ENCODE measurements at regions not wholly inside any gene's neighbourhood (a gene's known extent, or its start where the extent isn't known, plus 50 kb on each side); places are given as distances from the start of the nearest gene placed in this dataset.
"Not testable (repeated sequence)": the region's sequence is repeated elsewhere in the genome, so short reads cannot be mapped to it uniquely, and the experiment has no call there.

DNA sequence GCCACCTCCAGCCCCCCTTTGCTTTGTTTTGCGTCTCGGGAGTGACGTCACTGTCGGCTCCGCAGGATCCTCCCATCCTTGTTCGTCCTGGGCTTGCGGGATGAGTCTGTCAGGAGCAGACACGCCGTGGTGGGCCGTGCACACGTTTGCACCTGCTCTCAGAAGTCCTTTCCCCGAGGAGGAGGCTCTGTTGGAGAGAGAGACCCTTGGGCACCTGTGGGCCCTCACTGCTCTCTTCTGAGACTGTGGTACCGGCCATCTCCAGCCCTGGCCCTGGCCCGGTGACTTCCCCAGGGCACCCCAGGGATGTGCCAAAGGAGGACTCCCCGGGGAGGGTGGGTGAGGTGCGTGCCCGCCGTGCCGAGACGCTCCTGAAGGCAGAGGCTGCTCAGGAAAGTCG lies 76.1 kb upstream of the PPP2R3B start:
- intact Hi-C loops (cut with micrococcal nuclease) = no loop called here
- no TSS peak for BruUV-seq (replicated peaks)
- Mint-ChIP-seq H3K4me3 (ENCODE audit: unreplicated experiment) (no peak overlapping the region), H3K36me3 (ENCODE audit: insufficient read depth, unreplicated experiment) (no peaks in the 10 kb centered on the region), H3K4me1 (ENCODE audit: insufficient read depth, unreplicated experiment) (no peaks in the 10 kb centered on the region), H3K9me3 (ENCODE audit: unreplicated experiment) (peaks cover 27% of the 10 kb centered on the region), H3K27me3 (ENCODE audit: insufficient read depth, unreplicated experiment) (no peaks in the 10 kb centered on the region), H3K27ac (ENCODE audit: low read depth, unreplicated experiment) (no peak overlapping the region)
- POLR2A ChIA-PET = no interaction called here
- TF ChIP-seq, protein P1, sequence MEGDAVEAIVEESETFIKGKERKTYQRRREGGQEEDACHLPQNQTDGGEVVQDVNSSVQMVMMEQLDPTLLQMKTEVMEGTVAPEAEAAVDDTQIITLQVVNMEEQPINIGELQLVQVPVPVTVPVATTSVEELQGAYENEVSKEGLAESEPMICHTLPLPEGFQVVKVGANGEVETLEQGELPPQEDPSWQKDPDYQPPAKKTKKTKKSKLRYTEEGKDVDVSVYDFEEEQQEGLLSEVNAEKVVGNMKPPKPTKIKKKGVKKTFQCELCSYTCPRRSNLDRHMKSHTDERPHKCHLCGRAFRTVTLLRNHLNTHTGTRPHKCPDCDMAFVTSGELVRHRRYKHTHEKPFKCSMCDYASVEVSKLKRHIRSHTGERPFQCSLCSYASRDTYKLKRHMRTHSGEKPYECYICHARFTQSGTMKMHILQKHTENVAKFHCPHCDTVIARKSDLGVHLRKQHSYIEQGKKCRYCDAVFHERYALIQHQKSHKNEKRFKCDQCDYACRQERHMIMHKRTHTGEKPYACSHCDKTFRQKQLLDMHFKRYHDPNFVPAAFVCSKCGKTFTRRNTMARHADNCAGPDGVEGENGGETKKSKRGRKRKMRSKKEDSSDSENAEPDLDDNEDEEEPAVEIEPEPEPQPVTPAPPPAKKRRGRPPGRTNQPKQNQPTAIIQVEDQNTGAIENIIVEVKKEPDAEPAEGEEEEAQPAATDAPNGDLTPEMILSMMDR (IDR thresholded peaks at IDR 0.05; ENCODE audit: unreplicated experiment) = no peak
- CTCF ChIA-PET = no interaction called here
- no peak for DNase-seq (ENCODE audit: unreplicated experiment)

DNA sequence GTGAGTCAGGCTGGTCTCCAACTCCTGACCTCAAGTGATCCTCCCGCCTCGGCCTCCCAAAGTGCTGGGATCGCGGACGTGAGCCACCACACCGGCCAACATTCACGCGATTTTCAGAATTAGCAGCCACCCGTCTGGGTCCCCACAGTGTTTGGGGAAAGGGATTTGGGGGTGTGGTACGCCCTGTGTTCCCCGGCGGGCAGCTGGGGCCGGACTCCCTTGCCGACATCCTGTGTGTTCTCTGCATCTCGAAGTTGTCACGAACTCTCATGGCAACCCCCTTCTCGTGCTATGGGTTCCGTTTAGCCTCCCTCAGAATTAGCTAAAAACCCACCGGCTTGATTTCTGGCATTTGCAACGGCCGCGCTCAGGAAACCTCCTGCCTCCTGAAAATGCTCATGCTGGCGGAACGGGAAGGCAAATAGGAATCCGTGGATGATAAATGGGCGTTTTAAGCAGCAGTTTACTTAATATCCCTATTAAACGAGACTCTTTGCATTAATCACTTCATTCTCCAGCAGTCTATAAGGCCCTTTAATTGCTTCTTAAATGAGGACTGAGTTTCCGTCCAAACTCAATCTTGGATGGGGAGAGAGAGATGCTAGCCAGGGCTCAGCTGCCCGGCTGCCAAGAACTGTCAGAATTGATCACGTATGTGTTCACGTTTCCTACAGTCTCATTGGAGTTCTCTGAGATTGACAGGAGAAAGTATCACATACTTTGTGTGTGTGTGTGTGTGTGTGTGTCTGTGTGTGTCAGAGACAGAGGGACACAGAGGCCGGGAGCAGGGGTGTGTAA lies 78.9 kb upstream of the PPP2R3B start:
- Mint-ChIP-seq H3K9me3 (ENCODE audit: unreplicated experiment) (peaks cover 35% of the 10 kb centered on the region), H3K4me3 (ENCODE audit: unreplicated experiment) (no peak overlapping the region), H3K27me3 (ENCODE audit: insufficient read depth, unreplicated experiment) (no peaks in the 10 kb centered on the region), H3K36me3 (ENCODE audit: insufficient read depth, unreplicated experiment) (no peaks in the 10 kb centered on the region), H3K4me1 (ENCODE audit: insufficient read depth, unreplicated experiment) (no peaks in the 10 kb centered on the region), H3K27ac (ENCODE audit: low read depth, unreplicated experiment) (no peak overlapping the region)
- ChIA-PET CTCF (no interaction called here), POLR2A (no interaction called here)
- no peak for DNase-seq (ENCODE audit: unreplicated experiment)
- TF ChIP-seq, protein P1 (IDR thresholded peaks at IDR 0.05; ENCODE audit: unreplicated experiment) = no peak
- intact Hi-C loops (cut with micrococcal nuclease) = no loop called here
- no TSS peak for BruUV-seq (replicated peaks)

DNA sequence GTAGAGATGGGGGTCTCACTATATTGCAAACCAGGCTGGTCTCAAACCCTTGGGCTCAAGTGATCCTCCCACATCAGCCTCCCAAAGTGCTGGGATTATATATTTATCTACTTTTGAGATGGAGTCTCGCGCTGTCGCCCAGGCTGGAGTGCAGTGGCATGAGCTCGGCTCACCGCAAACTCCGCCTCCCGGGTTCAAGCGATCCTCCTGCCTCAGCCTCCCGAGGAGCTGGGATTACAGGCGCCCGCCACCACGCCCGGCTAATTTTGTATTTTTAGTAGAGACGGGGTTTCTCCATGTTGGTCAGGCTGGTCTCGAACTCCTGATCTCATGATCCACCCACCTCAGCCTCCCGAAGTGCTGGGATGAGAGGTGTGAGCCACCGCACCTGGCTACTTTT lies 80.1 kb upstream of the PPP2R3B start:
- intact Hi-C loops (cut with micrococcal nuclease); H3K4me3 Mint-ChIP-seq (ENCODE audit: unreplicated experiment); POLR2A ChIA-PET: not testable (repeated sequence)

DNA sequence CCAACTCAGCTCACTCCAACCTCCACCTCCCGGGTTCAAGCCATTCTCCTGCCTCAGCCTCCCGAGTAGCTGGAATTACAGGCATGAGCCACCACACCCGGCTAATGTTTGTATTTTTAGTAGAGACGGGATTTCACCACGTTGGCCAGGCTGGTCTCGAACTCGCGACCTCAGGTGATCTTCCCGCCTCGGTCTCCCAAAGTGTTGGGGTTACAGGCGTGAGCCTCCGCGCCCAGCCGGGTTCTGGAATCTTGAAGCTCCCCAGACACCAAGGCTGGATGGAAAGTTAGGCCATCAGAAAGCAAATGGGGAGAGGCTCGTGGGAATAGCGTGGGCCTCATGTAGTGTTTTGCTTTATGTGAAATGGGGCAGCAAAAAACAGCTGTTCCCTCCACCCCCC lies 81.0 kb upstream of the PPP2R3B start:
- peaks cover 32% of the 10 kb centered on the region for H3K9me3 Mint-ChIP-seq (ENCODE audit: unreplicated experiment)
- CTCF ChIA-PET; DNase-seq (ENCODE audit: unreplicated experiment); H3K4me1 Mint-ChIP-seq (ENCODE audit: insufficient read depth, unreplicated experiment); H3K4me3 Mint-ChIP-seq (ENCODE audit: unreplicated experiment); H3K27me3 Mint-ChIP-seq (ENCODE audit: insufficient read depth, unreplicated experiment); H3K36me3 Mint-ChIP-seq (ENCODE audit: insufficient read depth, unreplicated experiment); POLR2A ChIA-PET; intact Hi-C loops (cut with micrococcal nuclease); BruUV-seq (replicated peaks); H3K27ac Mint-ChIP-seq (ENCODE audit: low read depth, unreplicated experiment): not testable (repeated sequence)

More for the DNA sequence above, 80.1 kb upstream of the PPP2R3B start:
- H3K27me3 Mint-ChIP-seq (ENCODE audit: insufficient read depth, unreplicated experiment); H3K36me3 Mint-ChIP-seq (ENCODE audit: insufficient read depth, unreplicated experiment); H3K27ac Mint-ChIP-seq (ENCODE audit: low read depth, unreplicated experiment); CTCF ChIA-PET; BruUV-seq (replicated peaks); DNase-seq (ENCODE audit: unreplicated experiment); H3K4me1 Mint-ChIP-seq (ENCODE audit: insufficient read depth, unreplicated experiment): not testable (repeated sequence)
- H3K9me3 Mint-ChIP-seq (ENCODE audit: unreplicated experiment) = peaks cover 32% of the 10 kb centered on the region

DNA sequence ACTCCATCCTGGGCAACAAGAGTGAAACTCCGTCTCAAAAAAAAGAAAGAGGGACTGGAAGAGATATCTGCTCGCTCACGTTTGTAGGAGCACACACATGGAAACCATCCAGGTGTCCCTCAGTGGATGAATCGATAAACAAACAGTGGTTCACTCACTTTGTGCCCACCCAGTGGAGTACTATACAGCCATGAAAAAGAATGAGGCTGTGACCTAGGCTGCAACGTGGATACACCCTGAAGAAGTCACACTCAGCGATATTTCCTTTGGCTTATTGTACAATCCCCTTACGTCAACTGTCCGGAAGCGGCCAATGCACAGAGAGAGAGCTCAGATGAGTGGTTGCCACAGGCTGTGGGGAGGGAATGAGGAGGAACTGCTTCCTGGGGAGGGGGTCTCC lies 82.3 kb upstream of the PPP2R3B start:
- no TSS peak for BruUV-seq (replicated peaks)
- H3K9me3 Mint-ChIP-seq (ENCODE audit: unreplicated experiment) = peaks cover 32% of the 10 kb centered on the region
- no peaks in the 10 kb centered on the region for H3K27me3 Mint-ChIP-seq (ENCODE audit: insufficient read depth, unreplicated experiment)
- H3K36me3 Mint-ChIP-seq (ENCODE audit: insufficient read depth, unreplicated experiment) = no peaks in the 10 kb centered on the region
- ChIA-PET CTCF (no interaction called here), POLR2A (no interaction called here)
- TF ChIP-seq, protein P1 (IDR thresholded peaks at IDR 0.05; ENCODE audit: unreplicated experiment) = no peak
- intact Hi-C loops (cut with micrococcal nuclease) = no loop called here
- no peak overlapping the region for H3K4me3 Mint-ChIP-seq (ENCODE audit: unreplicated experiment)
- H3K4me1 Mint-ChIP-seq (ENCODE audit: insufficient read depth, unreplicated experiment) = no peaks in the 10 kb centered on the region
- no peak for DNase-seq (ENCODE audit: unreplicated experiment)
- H3K27ac Mint-ChIP-seq (ENCODE audit: low read depth, unreplicated experiment) = no peak overlapping the region

All from MCF 10A (cell line).